ENCODE measurements at regions not wholly inside any gene's neighbourhood (a gene's known extent, or its start where the extent isn't known, plus 50 kb on each side); places are given as distances from the start of the nearest gene placed in this dataset.

DNA sequence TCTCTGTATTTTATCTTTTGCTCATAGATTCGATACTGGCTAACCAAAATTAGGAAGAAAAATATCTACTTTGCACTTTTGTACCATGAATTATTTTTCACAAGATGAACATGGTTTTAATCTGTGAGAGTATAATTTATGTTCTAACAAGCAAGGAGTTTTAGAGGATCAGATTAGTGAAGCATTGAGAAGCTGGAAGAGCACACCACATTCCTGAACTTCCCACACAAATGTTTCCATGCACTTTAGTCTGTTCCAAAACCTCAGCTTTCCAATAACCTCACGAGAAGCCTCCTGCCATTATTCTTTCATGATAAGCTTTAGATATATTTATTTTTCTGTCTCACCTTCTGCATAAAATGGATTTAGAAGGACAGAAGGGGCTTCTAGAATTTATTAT is 98.7 kb upstream of the MPDZ start:
- H3K4me3 ChIP-seq (ENCODE audit: low read depth, low read length) = no peak overlapping the region
- TF ChIP-seq, protein P1, sequence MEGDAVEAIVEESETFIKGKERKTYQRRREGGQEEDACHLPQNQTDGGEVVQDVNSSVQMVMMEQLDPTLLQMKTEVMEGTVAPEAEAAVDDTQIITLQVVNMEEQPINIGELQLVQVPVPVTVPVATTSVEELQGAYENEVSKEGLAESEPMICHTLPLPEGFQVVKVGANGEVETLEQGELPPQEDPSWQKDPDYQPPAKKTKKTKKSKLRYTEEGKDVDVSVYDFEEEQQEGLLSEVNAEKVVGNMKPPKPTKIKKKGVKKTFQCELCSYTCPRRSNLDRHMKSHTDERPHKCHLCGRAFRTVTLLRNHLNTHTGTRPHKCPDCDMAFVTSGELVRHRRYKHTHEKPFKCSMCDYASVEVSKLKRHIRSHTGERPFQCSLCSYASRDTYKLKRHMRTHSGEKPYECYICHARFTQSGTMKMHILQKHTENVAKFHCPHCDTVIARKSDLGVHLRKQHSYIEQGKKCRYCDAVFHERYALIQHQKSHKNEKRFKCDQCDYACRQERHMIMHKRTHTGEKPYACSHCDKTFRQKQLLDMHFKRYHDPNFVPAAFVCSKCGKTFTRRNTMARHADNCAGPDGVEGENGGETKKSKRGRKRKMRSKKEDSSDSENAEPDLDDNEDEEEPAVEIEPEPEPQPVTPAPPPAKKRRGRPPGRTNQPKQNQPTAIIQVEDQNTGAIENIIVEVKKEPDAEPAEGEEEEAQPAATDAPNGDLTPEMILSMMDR (IDR thresholded peaks at IDR 0.05; ENCODE audit: low read depth, low read length, missing control alignments) = no peak
- in situ Hi-C loops (cut with HindIII; ENCODE audit: low sequenced_read_pairs) = no loop called here
- peak; percentile 66 for DNase-seq (ENCODE audit: low read depth)

DNA sequence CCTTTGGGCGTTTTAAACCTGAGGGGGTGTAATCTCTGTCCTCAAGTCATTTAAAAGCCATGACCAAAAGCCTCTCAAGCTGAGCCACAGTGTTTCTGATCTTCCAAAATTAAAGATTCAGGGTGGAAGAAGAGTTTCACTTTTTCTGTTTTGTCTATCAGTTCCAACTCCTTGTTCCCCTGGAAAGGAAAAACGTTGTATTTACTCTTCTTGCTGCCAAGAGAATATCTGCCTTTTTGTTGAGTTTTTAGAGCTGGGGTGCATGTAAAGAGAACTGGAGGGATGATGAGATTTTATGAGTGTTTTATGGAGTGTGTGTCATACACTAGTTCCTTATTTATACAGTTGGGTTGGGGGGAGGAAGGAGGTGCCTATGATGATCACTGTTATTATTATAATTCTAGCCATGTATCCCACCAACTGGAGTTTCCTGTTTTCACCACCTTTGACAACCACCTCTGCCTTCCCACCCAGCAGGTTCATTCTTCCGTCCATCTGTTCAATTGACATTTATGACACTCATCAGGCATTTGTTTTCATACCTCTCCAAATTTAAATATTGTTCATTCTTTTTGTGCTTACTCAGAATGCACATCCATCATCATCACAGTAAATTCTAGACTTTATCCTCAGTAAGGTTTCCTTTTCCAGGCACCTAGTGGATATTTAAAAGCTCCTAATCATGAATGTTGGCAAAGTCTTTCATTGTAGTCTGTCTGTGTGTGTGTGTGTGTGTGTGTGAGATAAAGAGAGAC is 97.9 kb upstream of the MPDZ start:
- no peak for DNase-seq (ENCODE audit: low read depth)
- no peak overlapping the region for H3K4me3 ChIP-seq (ENCODE audit: low read depth, low read length)
- TF ChIP-seq, protein P1 (IDR thresholded peaks at IDR 0.05; ENCODE audit: low read depth, low read length, missing control alignments) = no peak
- in situ Hi-C loops (cut with HindIII; ENCODE audit: low sequenced_read_pairs) = no loop called here

DNA sequence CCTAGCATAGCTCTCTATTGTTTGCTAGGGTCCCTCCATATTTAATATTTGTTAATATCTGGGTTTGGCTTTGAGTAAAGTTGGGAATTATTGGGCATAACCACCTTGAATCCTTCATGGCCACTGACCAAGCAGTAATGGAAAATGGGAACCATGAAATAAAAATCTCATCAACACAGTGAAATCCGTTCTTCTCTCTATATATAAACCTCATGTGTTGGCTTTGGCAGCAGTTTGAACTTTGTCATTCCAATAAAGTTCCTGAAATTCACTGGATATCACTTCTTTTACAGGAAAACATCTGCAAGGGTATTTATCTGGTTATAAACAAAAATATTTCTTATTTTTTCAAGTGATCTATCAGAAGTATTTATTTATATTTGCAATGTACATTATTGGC is 93.0 kb upstream of the MPDZ start:
- in situ Hi-C loops (cut with HindIII; ENCODE audit: low sequenced_read_pairs) = no loop called here
- no peak for DNase-seq (ENCODE audit: low read depth)
- no peak overlapping the region for H3K4me3 ChIP-seq (ENCODE audit: low read depth, low read length)
- TF ChIP-seq, protein P1 (IDR thresholded peaks at IDR 0.05; ENCODE audit: low read depth, low read length, missing control alignments) = no peak

DNA sequence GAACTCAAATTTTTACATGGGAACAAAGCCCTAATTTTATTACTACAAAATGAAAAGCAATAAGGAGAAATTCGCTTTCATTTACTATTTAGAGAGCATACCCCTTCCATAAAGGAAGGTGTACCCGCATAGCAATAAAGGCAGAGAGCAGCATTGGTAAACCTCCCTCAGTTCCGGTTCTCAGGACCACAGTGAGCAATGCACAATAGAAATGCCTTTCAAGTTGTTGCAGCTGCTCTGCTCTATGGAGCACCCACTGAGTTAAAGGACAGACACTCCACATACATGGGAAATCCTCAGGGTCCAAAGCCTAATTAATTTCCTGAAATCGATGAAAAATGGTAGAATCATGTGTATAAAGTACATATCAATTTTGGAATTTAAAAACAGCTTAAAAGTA is 89.9 kb upstream of the MPDZ start:
- in situ Hi-C loops (cut with HindIII; ENCODE audit: low sequenced_read_pairs) = loop anchor here (5.0 kb wide), 1 partner anchor 43 kb away; no protein-coding TSS in a partner anchor
- H3K4me3 ChIP-seq (ENCODE audit: low read depth, low read length) = no peak overlapping the region
- TF ChIP-seq, protein P1 (IDR thresholded peaks at IDR 0.05; ENCODE audit: low read depth, low read length, missing control alignments) = no peak
- no peak for DNase-seq (ENCODE audit: low read depth)

DNA sequence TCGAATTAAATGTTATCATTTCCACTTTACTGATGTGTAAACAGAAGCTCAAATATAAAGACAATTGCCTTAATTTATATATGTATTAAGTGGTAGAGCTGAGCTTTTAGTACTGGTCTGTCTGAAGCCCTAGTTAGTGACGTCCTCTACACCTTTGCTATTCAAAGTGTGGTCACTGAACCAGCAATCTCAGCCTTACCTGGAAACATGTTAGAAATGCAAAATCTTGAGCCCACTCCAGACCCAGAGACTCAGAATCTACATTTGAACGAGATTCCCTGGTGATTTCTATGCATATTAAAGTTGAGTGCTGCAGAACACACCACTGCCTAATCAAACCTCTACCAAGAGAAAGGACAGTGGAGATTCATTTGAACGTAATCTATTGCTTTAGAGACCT is 88.3 kb upstream of the MPDZ start:
- no peak overlapping the region for H3K4me3 ChIP-seq (ENCODE audit: low read depth, low read length)
- in situ Hi-C loops (cut with HindIII; ENCODE audit: low sequenced_read_pairs) = loop anchor here (5.0 kb wide), 1 partner anchor 45 kb away; no protein-coding TSS in a partner anchor
- TF ChIP-seq, protein P1 (IDR thresholded peaks at IDR 0.05; ENCODE audit: low read depth, low read length, missing control alignments) = no peak
- no peak for DNase-seq (ENCODE audit: low read depth)

DNA sequence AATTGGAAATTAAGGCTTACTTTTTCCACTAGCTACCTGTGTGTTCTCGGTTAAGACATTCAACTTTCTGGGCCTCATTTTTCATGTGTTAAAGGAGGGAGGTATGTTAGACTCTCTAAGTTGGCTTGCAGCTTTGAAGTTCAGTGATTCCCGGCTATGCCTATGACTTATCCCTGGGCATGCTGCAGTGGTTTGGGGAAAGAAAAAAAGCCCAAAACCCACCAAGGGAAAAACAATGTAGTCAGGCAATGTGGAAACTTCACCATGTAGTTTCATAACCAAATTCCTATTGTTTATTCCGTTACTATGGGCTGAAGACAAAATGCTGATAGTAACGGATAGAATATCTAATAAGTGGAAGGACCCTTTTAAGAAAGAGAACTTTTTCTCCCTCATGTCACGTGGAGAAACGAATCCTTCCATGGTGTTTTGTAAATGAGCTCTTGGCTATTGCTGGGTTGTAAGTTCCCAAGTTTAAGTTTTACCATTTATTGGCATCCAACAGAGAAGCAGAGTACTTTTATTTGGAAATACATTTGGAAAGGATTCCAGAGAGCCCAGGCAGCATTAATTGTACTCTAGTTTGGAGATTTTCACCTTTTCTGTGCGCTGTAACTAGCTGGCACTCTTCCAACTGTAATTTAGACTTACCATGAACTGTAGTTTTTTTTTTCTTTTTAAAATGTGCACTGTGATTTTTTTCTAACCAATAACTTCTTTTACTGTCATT is 84.9 kb upstream of the MPDZ start:
- H3K4me3 ChIP-seq (ENCODE audit: low read depth, low read length) = no peak overlapping the region
- TF ChIP-seq, protein P1 (IDR thresholded peaks at IDR 0.05; ENCODE audit: low read depth, low read length, missing control alignments) = no peak
- peak; percentile 50 for DNase-seq (ENCODE audit: low read depth)
- in situ Hi-C loops (cut with HindIII; ENCODE audit: low sequenced_read_pairs) = no loop called here
